SK-N-SH (cell line): ENCODE measurements at regions not wholly inside any gene's neighbourhood (a gene's known extent, or its start where the extent isn't known, plus 50 kb on each side); places are given as distances from the start of the nearest gene placed in this dataset.

Experiments
- CTCF ChIP-seq: fragments of 200-600 bp; sonication (generic); IDR thresholded peaks from 2 replicates; pipeline ENCODE4 v1.6.1; 2017; ENCODE audit warnings: antibody characterized with exemption, mild to moderate bottlenecking, moderate library complexity
- EZH2phosphoT487 ChIP-seq: fragments of 200-600 bp; sonication (generic); IDR thresholded peaks from 2 replicates; pipeline ENCODE4 v1.6.1; 2017; ENCODE audit warnings: low read depth, mixed run types, mild to moderate bottlenecking, antibody characterized with exemption, moderate library complexity, borderline replicate concordance
- MAX ChIP-seq: IDR thresholded peaks from 2 replicates; pipeline ENCODE4 v1.4.0; 2012; ENCODE audit warnings: low read depth
- POLR2AphosphoS5 ChIP-seq: IDR thresholded peaks from 2 replicates; pipeline ENCODE4 v1.6.1; 2012; ENCODE audit warnings: low read depth, low read length

- TF ChIP-seq EZH2phosphoT487: no peak
- TF ChIP-seq CTCF: no peak
- TF ChIP-seq MAX: no peak
- TF ChIP-seq POLR2AphosphoS5: no peak
Measured at GRCh38 chr3:177676148-177676547, 478.9 kb upstream of the TBL1XR1 start.
